ENCODE measurements at regions not wholly inside any gene's neighbourhood (a gene's known extent, or its start where the extent isn't known, plus 50 kb on each side); places are given as distances from the start of the nearest gene placed in this dataset.
"Not testable (repeated sequence)": the region's sequence is repeated elsewhere in the genome, so short reads cannot be mapped to it uniquely, and the experiment has no call there.

DNA sequence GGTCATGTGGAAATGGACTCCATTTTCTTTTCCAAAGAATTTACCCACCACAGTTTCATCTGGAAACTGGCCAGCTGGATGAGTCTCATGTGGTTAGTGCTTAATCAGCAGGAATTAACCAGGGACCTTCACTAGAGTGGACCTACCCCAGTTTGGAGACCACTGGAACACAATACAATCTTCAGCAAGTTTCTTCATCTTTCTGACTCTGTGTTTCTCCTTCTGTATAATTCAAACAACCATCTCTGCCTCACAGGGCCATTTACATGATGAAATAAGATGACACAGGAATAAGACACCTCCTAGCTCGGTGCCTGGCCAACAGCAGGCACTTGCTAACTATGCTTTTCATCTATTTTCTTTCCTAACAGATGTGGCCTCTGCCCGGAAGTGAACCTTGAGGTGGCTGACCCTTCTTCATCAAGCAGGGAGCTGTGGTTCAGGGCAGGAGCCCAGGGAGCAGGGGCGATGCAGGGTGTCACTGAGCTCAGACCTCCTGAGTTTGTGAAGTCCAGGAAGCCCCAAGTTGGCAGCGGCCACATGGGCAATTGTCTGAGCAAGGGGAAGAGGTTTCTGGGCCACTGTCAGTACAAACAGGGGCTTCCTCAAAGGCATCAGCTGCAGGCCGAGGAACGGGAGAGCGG lies 98.8 kb downstream of the SOD2 start:
- no peak for DNase-seq

DNA sequence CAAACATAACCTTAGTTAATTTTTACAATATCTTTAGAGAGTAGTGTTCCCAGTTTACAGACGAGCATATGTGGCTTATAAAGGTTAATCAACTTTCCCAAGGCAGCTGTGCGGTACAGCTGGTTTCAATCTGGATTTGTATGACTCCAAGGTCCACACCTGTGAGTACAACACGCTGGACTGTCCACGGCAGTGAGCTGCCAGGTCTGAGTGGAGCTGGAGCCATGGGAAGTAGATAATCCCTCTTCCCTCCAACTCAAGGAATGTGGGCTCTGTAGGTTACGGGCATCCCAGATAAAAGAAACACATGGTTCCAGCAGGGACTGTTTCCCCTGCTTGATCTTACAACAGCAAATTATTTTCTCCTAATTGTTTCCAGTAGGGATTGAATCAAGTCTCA lies 102.2 kb downstream of the SOD2 start:
- DNase-seq = no peak

- DNase-seq = no peak
Measured at GRCh38 chr6:159586684-159587083, 106.4 kb downstream of the SOD2 start.

DNA sequence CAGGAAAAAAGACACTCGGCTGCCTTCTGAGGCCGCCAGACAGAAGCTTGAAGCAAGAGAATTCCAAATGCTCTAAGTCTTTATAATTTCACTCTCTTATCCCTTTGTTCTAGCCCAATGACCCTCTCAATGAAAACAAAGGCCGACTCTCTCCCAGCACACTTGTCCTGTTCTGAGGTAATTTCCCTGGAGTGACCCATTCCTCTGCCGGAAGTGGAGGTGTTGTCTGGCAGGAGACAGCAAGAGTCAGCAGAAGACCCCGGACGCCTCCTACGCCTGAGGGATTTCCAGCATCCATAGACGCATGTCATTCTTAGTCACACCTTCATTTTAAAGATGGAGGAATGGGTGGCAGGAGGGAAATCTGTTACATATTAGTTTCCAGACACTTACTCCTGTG lies 110.3 kb downstream of the SOD2 start:
- DNase-seq = no peak

- no peak for DNase-seq
Measured at GRCh38 chr6:159578629-159579028, 114.4 kb downstream of the SOD2 start.

- DNase-seq = peak; percentile 3
Measured at GRCh38 chr6:159577564-159577963, 115.5 kb downstream of the SOD2 start.

- no peak for DNase-seq
Measured at GRCh38 chr6:159572439-159573110, 120.5 kb downstream of the SOD2 start.

- DNase-seq = no peak
Measured at GRCh38 chr6:159565181-159565710, 127.8 kb downstream of the SOD2 start.

- DNase-seq = no peak
Measured at GRCh38 chr6:159564456-159564855, 128.6 kb downstream of the SOD2 start.

DNA sequence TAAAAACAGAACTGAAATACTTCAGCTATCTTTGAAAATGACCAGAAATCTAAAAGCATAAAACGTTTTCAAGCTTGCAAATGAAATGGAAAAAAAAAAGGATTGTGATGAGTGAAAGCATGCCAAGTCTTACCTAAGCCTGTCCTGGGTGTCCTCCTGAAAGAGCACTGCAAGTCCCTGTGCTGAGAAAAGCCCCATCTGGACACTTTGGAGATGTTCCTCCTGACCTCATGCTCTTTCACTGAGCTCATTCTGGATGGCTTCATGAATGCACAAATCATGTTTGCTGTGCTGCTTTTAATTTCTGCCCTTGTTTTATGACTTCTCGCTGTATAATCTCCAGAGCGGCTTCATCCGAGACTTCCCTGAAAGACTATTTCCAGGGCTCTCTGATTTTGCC lies 136.0 kb downstream of the SOD2 start:
- DNase-seq = no peak

- DNase-seq = no peak
Measured at GRCh38 chr6:159555082-159555875, 137.8 kb downstream of the SOD2 start.

DNA sequence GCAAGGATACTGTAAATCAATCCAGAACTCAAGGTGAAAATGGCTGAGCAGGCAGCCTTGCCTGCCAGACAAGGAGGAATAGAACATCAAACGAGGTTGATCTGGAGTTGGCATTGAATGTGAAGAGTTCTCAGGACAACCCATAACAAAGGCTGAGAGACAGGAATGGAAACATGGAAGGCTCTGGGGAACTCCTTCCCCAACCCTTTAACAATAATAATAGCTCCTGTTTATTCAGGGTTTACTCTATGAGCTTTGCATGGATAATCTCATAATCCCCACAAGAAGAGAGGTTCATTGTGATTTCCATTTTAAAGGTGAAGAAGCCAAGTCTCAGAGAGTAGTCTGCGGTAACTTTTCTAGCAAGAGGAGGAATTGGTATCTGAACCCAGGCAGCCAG lies 151.7 kb downstream of the SOD2 start:
- no peak for DNase-seq

- DNase-seq = no peak
Measured at GRCh38 chr6:159540883-159541282, 152.2 kb downstream of the SOD2 start.

GRCh38 chr6:159540152-159540551 lies 152.9 kb downstream of the SOD2 start:
- peak; percentile 17 for DNase-seq

DNA sequence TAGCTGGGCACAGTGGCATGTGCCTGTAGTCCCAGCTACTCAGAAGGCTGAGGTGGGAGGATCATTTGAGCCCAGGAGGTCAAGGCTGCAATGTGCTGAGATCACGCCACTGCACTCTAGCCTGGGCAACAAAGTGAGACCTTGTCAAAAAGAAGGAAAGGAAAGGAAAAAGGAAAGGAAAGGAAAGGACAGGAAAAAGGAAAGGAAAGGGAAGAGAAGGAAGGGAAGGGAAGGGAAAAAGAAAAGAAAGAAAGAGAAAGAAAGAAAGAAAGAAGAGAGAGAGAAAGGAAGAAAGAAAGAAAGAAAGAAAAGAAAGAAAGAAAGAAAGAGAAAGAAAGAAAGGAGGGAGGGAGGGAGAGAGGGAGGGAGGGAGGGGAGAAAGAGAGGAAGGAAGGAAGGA lies 155.0 kb downstream of the SOD2 start:
- not testable (repeated sequence) for DNase-seq

- DNase-seq = no peak
Measured at GRCh38 chr6:159535656-159536350, 157.2 kb downstream of the SOD2 start.

- no peak for DNase-seq
Measured at GRCh38 chr6:159533568-159533967, 159.5 kb downstream of the SOD2 start.

GRCh38 chr6:159533016-159533415 lies 160.0 kb downstream of the SOD2 start:
- no peak for DNase-seq

GRCh38 chr6:159532155-159532554 lies 160.9 kb downstream of the SOD2 start:
- no peak for DNase-seq

- DNase-seq = no peak
Measured at GRCh38 chr6:159529934-159530333, 163.1 kb downstream of the SOD2 start.

DNA sequence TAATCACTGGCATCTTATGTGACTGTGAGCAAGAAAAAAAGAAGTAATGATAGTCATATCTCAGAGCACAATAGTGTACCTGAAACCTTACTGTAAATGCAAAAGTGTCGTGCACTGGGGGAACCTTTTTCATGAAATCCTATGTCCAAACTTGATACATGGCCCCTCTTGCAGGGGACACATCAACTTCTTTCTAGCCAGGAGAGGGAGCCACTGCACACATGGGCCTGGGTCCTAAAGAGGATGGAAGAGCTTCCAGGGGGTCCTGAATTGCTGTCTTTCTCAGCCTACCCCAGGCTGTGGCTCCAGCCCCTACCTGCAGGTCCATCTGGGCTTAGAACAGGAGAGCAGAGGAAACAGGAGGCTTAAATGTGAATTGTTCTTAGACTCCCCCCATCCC lies 165.7 kb downstream of the SOD2 start:
- DNase-seq = no peak

- no peak for DNase-seq
Measured at GRCh38 chr6:159525445-159526025, 167.5 kb downstream of the SOD2 start.
